ENCODE measurements at regions not wholly inside any gene's neighbourhood (a gene's known extent, or its start where the extent isn't known, plus 50 kb on each side); places are given as distances from the start of the nearest gene placed in this dataset.

- no peak overlapping the region for H3K9ac ChIP-seq
- no peaks in the 10 kb centered on the region for H3K9me2 ChIP-seq
- H3K9me3 ChIP-seq: no peaks in the 10 kb centered on the region
- H3K36me3 ChIP-seq (replicated peaks in 1 of 2; ENCODE audit: control insufficient read depth in 1 of 2, insufficient read depth in 2 of 2, low read length in 1 of 2): no peaks in the 10 kb centered on the region
- H4K20me1 ChIP-seq (ENCODE audit: insufficient read depth): no peaks in the 10 kb centered on the region
- no peaks in the 10 kb centered on the region for H3K79me2 ChIP-seq (ENCODE audit: insufficient read depth)
- TF ChIP-seq EP300 (IDR thresholded peaks at IDR 0.05; ENCODE audit: borderline replicate concordance in 1 of 2, low read depth in 1 of 2, low read length in 1 of 2) (no peak), ELF1 (IDR thresholded peaks at IDR 0.05) (no peak), EZH2phosphoT487 (IDR thresholded peaks at IDR 0.05; ENCODE audit: borderline replicate concordance, low read depth) (no peak), SMC3 (IDR thresholded peaks at IDR 0.05; ENCODE audit: low read depth, low read length) (peak; percentile 72), IRF3 (IDR thresholded peaks at IDR 0.05; ENCODE audit: low read depth, low read length) (no peak), NFIC (IDR thresholded peaks at IDR 0.05; ENCODE audit: borderline replicate concordance) (no peak), CHD2 (IDR thresholded peaks at IDR 0.05; ENCODE audit: low read length, partially characterized antibody) (no peak), FOXJ3 (CRISPR knock-in tag; IDR thresholded peaks at IDR 0.05) (no peak), RAD21 (IDR thresholded peaks at IDR 0.05; ENCODE audit: low read length) (peak; percentile 83), JUND (IDR thresholded peaks at IDR 0.05) (no peak), REST (IDR thresholded peaks at IDR 0.05; ENCODE audit: low read depth, low read length) (no peak)
- TF ChIP-seq, protein P1, sequence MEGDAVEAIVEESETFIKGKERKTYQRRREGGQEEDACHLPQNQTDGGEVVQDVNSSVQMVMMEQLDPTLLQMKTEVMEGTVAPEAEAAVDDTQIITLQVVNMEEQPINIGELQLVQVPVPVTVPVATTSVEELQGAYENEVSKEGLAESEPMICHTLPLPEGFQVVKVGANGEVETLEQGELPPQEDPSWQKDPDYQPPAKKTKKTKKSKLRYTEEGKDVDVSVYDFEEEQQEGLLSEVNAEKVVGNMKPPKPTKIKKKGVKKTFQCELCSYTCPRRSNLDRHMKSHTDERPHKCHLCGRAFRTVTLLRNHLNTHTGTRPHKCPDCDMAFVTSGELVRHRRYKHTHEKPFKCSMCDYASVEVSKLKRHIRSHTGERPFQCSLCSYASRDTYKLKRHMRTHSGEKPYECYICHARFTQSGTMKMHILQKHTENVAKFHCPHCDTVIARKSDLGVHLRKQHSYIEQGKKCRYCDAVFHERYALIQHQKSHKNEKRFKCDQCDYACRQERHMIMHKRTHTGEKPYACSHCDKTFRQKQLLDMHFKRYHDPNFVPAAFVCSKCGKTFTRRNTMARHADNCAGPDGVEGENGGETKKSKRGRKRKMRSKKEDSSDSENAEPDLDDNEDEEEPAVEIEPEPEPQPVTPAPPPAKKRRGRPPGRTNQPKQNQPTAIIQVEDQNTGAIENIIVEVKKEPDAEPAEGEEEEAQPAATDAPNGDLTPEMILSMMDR (IDR thresholded peaks at IDR 0.05): peak; percentile 74
- no peak overlapping the region for H3K27ac ChIP-seq (ENCODE audit: low read depth in 2 of 2, low read length in 1 of 2)
- 15% methylated on average over 8 of the region's 14 CpGs for WGBS (ENCODE audit: low lambda C conversion rate)
- peak overlapping the region in 1 of 2 experiments; percentile 43; a peak in 1 of 4 replicates for H3K4me3 ChIP-seq (ENCODE audit: low read depth in 2 of 2, low read length in 1 of 2)
- peak; percentile 78 for DNase-seq
- H3K4me1 ChIP-seq (ENCODE audit: control insufficient read depth in 1 of 2, insufficient read depth in 2 of 2, low read depth in 1 of 2, low read length in 1 of 2): peaks cover 0 to 35% of the 10 kb centered on the region in 2 experiments; a peak in 1 of 4 replicates
- H3K27me3 ChIP-seq (ENCODE audit: insufficient read depth): no peaks in the 10 kb centered on the region
- no peaks in the 10 kb centered on the region for H3F3A ChIP-seq (replicated peaks; ENCODE audit: insufficient read depth)
- POLR2A ChIA-PET: no interaction called here
- CTCF ChIA-PET: interaction anchor here (0.6 to 6.6 kb wide), 44 partner anchors 8 to 480 kb away, joined by 3 to 81 read pairs (median 5); no protein-coding TSS in a partner anchor
- no peak overlapping the region for H2AFZ ChIP-seq (ENCODE audit: low read depth)
- no peak overlapping the region for H3K4me2 ChIP-seq
These were observed 161.9 kb downstream of the SH2D4B start for GRCh38 chr10:80699602-80700039.
